Hematopoietic multipotent progenitor cell treated with erythropoietin and hydrocortisone succinate and interleukin-3 and kit ligand, for 6 days (in vitro differentiated cells): ENCODE measurements at regions not wholly inside any gene's neighbourhood (a gene's known extent, or its start where the extent isn't known, plus 50 kb on each side); places are given as distances from the start of the nearest gene placed in this dataset.

Source experiments
- DNase-seq: peaks from one replicate; pipeline ENCODE4 v3.0.0-alpha.2; 2015

DNA sequence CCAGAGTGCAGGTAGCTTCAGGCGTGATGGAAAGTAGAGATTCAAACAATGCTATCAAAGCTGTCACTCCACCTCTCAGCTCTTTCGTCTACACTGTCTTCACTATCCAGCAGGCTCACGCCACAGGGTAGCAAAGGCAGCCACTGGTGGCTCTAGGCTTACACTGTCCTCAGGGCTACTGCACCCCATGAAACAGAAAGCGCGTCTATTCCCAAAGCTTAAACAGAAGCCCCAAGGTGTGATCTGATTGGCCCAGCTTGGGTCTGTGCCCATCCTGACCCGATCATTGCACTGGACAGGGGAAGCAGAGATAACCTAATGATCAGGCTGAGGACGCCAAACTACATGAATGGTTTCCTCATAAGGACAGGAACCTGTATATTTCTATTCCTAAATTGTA, 100.1 kb downstream of the PDCL3 start:
- DNase-seq: no peak

DNA sequence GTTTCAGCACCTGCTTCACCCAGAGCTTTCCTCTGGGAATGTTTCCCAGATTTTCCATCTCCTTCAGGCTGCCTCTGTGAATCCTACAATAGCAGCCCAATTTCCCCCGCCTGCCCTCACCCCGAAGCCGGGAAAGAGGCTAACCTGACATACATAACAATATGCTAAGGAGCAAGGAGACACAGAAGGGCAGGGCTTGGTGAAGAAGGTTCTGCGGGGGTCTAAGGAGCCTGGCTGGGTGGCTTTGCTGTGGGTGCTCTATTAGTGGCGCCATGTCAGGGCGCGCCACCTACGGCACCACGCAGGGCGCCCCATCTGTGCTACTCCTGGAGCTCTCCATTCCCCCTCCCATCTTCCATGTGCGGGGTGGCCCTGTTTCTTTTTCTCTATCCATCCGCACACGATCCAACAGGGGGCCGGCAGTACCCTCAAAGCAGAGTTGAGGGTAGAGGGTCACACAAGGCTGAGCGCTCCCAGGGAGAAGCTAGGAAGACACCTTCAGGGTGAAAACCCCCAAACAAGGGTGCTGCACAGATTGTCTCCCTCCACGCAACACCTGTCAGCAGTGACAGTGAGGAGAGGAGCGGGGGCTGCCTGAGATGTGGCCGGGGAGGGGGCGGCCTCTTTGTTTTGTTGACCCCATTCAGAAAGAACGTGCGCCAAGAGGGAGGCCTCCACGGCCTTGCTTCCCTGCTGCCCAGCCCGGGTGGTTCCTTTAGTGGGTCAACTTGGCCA, 101.4 kb downstream of the PDCL3 start:
- no peak for DNase-seq

DNA sequence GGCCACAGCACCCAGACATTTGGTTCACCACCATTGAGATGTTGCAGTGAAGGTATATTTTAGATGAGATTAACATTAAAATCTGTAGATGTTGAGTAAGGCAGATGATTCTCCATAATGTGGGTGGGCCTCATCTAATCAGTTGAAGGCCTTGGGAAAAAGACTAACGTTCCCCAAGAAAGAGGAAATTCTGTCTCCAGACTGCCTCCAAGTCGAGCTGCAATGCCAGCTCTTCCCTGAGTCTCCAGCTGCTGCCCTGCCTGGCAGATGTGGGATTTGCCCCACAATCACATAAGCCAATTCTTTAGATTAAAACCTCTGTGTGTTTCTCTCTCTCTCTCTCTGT, 101.9 kb downstream of the PDCL3 start:
- DNase-seq: no peak

DNA sequence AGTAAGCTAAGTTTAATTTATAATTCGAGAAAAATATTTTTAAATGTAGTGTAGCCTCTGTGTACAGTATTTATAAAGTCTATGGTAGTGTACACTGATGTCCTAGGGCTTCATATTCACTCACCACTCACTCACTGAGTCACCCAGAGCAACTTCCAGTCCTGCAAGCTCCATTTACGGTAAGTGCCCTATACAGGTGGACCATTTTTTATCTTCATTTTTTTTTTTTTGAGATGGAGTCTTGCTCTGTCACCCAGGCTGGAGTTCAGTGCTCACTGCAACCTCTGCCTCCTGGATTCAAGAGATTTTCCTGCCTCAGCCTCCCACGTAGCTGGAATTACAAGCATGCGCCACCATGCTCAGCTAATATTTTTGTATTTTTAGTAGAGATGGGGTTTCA, 104.2 kb downstream of the PDCL3 start:
- DNase-seq: no peak

DNA sequence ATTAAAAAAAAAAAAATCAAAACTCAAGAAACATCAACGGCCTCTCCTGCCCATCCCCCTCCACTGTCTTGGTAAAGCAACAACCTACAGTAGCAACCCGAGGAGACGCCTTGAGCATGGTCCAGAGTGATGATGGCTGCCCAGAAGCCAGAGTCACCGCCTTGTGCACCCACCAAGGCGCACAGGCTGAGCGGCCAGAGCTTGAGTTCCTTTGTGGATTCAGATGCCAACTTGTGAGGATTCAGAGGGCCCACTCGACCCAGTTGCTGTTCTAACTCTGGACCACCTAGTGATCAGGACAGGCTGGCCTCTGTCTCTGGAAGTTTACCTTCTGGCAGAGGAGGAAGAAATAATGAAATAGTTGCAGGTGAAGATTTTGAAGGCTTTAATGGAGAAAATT, 105.0 kb downstream of the PDCL3 start:
- no peak for DNase-seq

DNA sequence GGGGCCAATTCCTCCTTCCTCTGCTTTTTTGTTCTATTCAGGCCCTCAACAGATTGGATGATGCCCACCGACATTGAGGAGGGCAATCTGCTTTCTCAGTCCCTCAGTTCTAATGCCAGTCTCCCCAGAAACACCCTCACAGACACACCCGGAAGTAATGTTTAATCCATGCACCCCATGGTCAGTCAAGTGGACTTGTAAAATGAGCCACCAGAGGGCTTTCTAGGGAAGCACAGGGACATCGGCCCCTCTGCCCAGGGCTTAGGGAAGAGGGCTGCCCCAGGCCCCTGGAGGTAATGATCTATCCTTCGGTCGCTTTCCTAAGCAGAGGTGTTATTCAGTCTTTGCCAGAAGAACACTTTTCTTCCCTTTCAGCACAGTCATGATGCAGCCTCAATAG, 107.4 kb downstream of the PDCL3 start:
- no peak for DNase-seq

DNA sequence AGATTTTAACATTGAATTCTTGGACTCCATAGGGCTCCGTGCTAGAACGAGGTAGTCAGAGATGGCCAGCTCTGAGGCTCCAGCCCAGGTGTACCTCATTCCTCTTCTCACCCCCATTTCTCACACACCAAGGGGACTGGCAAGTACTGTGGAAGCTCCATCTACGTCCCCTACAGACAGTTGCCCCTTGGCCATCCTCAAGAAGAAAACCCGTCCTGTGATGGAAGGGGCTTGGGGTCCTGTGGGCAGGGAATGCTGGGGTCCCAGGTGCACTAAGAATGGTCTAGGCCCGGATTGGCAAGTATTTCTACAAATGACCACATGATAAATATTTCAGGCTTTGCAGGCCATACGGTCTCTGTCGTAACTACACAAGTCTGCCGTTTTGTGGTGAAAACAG, 110.3 kb downstream of the PDCL3 start:
- no peak for DNase-seq

DNA sequence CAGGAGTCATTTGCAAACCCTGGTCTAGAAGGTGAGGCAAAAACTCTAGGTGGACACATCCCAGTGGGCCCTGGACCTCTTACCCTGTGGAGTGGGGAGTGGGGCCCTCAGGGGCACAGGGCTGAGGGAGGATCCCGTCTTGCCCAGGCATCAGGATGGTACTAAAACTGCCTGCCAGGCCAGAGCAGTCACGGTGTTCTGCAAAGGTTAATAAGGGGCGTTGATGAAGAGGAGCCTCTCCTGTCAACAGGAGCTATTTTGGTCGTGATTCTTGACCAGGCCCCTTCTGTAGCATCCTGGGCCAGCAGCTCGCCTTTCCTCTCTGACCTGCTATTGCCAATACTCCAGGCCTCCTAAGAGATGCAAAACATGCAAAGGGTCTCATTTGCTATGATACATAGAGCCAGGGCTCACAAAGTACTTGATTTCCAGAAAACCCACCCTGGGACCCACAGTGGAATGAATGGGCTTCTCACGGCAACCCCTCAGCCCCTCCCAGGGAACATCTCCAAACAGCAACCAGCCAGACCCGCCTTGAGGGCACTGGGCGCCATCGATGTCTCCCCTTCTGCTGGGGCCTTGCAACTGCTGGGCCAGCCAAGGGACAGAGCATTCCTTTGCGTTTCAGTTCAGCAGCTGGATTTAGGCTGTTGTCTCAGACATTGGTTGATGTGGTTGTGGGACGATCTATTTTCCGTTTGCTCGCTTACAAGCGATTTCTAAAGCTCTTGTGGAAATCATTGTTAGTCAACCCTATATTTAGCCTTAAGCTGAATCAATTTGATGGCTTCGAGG, 111.1 kb downstream of the PDCL3 start:
- DNase-seq: no peak

DNA sequence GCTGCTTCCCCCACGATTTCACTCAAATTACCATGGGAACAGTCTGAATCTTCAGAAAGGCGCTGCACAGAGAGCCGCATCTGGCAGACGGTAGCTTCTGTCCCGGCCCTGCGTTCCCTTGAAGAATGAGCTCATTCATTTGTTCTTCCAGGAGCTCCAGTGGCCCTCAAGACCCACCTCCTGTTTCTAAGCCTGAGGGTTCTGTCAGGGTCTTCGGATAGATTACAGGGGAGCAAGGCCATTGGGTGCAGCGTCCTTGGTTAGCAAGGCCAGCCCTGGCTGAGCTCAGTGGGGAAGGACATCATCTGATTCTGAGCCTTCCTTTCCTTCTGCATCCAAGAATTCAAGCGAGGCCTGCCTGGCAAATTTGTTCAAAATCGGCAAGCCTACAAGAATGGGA, 111.9 kb downstream of the PDCL3 start:
- no peak for DNase-seq

DNA sequence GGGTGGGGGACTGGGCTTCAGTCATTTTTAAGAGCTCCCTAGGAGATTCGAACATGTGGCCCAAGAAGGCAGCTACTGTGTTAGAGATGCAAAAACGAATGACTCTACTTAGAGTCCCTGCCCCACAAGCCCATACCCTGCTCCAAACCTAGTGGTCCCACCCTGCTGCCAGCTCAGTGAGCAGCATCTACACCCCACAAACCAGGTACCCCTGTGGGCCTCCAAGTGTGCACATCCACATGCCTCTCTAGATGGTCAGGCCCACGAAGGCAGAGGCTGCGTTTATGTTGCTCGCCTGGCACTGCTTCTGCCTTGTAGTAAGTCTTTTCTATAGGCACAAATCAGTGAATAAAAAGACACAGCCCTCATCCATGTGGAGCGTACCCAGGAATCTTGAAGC, 112.6 kb downstream of the PDCL3 start:
- DNase-seq: no peak

DNA sequence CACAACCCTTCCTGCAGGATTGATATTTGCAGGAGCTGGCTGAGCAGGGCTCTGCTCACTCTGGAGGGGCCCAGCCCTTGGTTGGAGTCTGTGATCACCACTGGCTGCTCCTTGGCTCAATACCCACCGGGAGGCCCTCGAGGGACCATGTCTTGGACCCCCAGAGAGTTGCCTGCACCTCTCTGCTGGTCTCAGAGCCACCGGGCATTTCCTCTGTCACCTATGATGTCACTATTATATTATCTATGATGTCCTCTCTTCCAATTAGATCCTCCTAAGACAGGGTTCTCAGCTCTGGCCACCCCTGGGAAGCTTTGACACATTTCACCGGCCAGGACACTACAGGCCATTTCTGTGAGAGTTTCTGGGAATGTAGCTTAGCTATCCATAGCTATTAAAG, 113.1 kb downstream of the PDCL3 start:
- no peak for DNase-seq

DNA sequence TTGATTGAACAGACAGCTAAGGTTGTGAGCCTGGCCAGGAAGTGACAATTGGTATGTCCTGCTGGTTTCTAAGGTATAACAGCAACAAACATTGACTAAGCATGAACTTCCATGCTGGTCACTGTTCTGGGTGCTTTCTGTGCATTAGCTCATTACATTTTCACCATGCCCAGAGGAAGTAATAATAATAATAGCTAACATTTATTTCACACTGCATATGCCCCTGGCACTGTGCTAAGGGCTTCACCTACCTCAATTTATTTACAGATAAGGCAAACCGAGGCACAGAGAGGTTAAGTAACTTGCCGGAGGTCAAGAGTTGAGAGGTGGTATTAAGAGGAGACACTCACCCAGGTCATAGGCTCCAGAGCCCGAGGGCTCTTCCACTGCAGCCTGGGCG, 113.6 kb downstream of the PDCL3 start:
- DNase-seq: no peak

DNA sequence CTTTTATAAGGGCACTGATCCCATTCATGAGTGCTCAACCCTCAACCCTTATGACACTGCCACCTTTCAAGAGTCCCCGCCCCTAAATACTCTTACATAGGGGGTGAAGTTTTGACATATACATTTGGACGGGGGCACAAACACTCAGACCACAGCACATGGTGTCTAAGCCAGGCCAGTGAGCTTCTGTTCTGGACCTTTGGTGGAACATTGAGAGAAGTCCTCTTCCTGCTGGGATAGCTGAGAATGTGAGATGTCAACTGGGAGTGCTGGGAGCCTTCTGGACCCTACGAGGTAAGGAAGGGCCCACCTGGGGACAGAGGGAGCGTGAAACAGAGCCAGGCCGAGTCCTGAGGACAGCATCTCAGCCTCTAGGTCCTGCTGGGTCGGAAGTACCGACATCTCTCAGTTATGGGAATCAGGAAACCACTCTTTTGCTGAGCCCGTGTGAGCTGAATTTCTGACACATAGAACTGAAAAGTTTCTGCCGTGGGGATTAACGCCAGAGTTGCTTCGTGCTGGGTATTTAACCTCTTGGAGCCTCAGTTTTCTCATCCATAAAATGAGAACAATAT, 114.9 kb downstream of the PDCL3 start:
- DNase-seq: no peak

DNA sequence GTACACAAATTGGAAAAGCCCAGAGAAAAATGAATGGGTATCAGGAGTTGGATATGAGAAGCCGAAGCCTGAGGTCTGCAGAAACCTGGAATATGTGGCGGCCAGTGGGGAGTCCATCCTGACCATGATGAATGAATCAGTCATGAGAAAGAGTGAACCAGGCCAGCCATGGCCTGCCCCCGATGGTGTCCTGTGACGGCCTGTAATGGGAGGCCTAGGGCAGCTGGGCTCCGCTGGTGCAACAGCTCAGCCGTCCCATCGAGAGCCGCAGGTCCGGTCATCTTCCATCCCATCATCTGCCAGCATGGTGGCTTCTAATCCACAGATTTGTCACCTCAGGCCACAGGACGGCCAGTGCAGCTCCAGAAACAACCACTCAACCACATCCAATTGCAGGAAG, 116.4 kb downstream of the PDCL3 start:
- no peak for DNase-seq

DNA sequence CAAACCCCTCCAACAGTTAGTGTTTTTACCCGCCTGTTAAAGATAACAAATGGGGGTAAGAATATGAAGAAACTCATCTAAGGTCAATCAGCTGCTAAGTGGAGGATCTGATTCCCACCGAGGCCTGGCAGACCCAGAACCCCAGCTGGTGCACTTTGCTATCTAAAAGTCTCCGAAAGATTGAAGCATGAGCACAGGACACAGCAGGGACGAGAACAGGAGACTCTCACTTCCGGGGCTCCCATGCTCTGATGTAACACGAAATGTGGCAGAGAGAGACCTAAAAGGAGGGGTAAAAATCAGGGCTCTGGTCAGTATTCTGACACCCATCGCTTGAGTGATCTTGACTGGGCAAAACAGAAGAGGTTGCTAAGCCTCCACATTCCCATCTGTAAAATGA, 119.7 kb downstream of the PDCL3 start:
- no peak for DNase-seq

DNA sequence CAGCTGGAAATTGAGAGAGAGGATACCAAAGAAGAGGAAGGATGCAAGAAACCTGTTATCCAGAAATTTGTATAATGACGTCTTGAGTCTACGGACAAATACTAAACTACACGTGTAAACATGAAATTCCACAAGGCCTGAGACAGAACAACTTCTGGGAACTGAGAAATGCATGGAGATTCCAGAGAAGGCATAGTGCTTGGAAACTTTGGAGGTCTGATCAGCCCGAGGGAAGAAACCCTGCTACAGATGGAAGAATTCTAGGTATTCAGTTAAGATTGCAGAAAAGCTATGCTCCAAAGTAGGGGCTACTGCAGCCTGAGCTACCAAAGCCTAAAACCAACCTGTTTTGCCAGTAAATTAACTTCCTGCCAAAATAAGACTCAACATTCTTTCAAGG, 120.4 kb downstream of the PDCL3 start:
- DNase-seq: no peak

DNA sequence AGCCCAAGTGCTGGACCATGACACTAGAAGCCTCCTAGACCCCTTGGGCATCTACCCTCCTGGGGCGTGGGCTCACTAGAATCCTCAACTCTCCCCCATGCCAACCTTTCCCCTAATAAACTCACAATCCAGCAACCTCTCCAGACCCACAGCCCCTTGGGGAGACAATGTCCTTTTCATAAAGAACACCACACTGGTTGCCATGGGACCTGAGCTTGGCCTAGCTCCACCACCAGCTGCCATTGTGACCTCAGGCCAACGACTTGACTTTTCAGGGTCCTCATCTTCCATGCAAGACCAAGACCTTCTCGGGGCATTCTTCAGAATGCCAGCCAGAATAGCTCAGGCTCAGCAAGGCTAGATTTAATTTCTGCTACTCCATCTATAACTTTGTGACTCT, 128.1 kb upstream of the NPAS2 start:
- no peak for DNase-seq

DNA sequence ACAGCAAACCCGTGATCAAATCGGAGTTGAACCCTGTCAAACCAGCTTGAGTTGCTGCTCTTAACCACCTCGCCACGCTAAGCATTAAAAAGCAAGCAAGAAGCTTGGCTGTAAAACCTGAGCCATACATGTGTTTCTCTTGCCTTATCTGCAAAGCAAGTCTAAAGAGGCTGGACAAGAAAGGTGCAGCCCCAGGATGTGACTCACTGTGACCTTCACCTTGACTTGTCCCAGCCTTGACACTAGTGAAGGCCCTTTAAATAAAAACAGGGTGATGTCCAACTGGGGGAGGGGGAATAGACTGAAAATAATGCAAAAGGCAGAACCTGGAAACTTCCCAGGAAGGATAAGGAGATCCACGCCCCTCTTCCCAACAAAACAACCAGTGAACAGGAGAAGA, 127.6 kb upstream of the NPAS2 start:
- no peak for DNase-seq

DNA sequence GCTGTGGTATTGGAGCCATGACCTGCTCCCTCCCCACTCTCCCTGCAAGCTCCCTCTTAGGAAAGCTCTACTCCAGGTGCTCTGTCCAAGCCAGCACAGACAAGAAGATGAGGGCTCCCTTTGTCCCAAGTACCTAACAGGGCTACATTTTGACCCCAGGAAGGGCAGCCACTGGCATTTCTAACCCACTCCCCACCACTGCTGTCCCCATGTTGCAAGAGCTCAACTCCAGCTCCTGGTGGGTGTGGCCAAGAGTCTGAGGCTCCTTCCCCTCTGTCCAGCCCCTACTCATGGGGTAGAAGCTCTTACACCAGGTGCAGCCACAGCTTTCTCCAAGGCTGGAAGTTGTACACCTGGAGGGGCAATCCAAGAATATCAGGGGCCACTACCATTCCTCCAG, 127.0 kb upstream of the NPAS2 start:
- no peak for DNase-seq

DNA sequence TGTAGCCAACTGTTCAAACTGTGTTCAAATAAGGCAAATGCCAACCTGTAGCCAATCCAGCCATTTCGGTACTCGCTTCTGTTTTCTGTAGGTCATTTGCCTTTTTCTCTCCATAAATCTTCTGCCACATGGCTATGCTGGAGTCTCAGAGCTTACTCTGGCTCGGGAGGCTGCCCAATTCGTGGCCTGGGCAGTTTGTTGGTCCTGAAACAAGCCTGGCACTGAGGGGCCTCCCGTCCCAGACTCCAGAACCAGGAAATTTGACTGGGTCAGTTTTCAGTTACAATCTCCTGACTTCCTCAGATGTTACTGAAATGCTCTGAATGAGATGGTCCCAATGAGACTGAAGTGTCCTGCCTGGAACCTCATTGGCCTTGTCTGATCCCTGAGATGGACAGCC, 120.8 kb upstream of the NPAS2 start:
- no peak for DNase-seq

DNA sequence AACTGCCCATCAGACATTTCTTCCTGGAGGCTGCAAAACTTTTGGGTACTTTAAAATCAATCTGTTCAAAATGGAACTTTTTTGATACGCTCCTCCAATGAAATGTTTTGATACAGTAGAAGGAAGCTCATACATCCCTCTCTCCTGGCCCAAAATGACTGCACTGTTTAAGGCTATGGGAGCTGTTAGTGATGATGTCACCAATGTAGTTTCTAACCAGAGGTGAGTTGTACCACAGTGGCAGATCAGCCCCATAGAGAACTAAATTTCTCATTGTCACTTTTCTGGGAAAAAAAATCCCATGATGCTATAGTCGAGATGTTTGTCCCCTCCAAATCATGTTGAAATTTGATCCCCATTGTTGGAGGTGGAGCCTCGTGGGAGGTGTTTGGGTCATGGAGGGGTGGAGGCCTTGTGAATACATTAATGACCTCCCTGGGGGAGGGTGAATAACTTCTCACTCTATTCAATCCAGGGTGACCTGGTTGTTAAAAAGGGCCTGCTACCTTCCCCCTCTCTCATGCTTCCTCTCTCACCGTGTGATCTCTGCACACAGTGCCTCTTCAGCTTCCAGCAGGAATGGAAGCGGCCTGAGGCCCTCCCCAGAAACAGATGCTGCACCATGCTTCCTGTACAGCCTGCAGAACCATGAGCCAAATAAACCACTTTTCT, 117.4 kb upstream of the NPAS2 start:
- DNase-seq: no peak

DNA sequence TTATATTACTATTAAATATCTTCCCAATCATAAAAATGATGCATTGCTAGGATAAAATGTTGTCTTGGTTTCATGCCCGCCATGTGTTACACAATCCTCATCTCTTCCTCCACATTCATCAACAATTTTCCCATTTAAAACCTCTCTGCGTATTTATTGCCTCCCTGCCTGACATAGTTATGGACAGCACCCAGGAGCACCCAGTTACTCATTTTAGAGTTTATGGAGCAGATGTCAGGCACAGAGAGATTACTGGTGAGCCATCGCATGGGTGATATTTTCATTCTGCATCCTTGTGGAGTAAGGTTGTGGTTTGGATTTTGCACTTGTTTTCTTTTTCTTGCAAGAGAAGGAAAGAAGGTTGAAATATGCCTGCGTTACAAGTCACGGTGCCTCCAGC, 116.7 kb upstream of the NPAS2 start:
- DNase-seq: no peak

DNA sequence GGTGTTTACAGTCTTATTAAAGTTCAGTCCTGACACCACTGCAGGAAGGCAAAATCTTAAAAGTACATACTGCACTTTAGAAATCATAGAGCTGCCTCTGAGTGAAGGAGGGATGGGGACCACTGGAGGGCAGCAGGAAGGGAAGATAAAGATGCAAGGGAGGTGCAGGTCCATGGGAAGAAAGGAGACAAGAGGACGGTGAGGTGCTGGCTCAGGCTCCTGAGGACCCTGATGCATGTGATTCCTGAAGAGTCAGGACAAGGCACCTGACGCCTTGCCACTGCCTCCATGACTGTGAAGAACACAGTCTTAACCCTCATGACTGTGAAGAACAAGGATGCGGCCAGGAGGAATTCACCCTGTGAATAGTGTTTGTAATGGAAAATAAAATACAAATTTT, 116.2 kb upstream of the NPAS2 start:
- no peak for DNase-seq

DNA sequence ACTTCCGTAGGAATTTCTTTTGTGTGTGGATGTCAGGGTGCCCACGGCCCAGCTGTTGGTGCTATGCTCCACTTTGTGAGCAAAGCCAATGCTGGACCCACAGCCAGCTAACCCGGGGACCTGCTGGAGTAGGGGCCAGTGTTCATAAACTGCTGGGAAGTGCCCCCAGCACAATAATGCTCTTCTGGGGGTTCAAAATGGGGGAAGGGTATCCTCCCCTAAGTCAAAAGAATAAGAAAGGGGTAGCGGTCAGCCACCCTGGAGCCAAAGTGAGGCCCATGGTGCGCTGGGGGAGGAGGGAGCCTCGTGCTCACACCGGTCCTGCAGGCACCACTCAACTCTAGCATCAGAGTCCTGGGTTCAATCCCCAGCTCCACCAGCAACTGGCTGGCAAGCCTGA, 115.8 kb upstream of the NPAS2 start:
- no peak for DNase-seq
